Lower lobe of right lung (tissue), 2 donors: ENCODE measurements at regions not wholly inside any gene's neighbourhood (a gene's known extent, or its start where the extent isn't known, plus 50 kb on each side); places are given as distances from the start of the nearest gene placed in this dataset.

Experiments
- ATAC-seq, 2 donors: fragments of 200-7000 bp; cut with Tn5 transposase; one replicate each; pipeline ENCODE4 v1.9.1; 2020 to 2022; ENCODE audit warnings: mild to moderate bottlenecking in 2 of 2, moderate library complexity in 2 of 2
- DNase-seq: peaks from one replicate; pipeline ENCODE4 v3.0.0-alpha.2; 2020
- H3K27ac ChIP-seq: fragments of 200-600 bp; one replicate; pipeline ENCODE4 v1.8.0; 2022
- H3K27me3 ChIP-seq: fragments of 200-600 bp; one replicate; pipeline ENCODE4 v1.8.0; 2022; ENCODE audit warnings: low read depth
- H3K36me3 ChIP-seq: fragments of 200-600 bp; one replicate; pipeline ENCODE4 v1.8.0; 2022; ENCODE audit warnings: mild to moderate bottlenecking
- H3K4me1 ChIP-seq: fragments of 200-600 bp; one replicate; pipeline ENCODE4 v1.8.0; 2022
- H3K4me3 ChIP-seq: fragments of 200-600 bp; one replicate; pipeline ENCODE4 v1.8.0; 2022; ENCODE audit warnings: mild to moderate bottlenecking
- H3K9me3 ChIP-seq: fragments of 200-600 bp; one replicate; pipeline ENCODE4 v1.8.0; 2022
- intact Hi-C: fragments of 100-400 bp; cut with DNase I; formaldehyde crosslinking; loops from one replicate; pipeline ENCODE4 v1.11.0; 2022
- TF ChIP-seq, protein P1 (sequence below): fragments of 200-600 bp; IDR thresholded peaks from one replicate; pipeline ENCODE4 v1.8.0; 2022; ENCODE audit warnings: antibody characterized with exemption, mild to moderate bottlenecking
- donor health status: DM: no; HTN: yes; CAD: no; lungs with severe emphysema.

DNA sequence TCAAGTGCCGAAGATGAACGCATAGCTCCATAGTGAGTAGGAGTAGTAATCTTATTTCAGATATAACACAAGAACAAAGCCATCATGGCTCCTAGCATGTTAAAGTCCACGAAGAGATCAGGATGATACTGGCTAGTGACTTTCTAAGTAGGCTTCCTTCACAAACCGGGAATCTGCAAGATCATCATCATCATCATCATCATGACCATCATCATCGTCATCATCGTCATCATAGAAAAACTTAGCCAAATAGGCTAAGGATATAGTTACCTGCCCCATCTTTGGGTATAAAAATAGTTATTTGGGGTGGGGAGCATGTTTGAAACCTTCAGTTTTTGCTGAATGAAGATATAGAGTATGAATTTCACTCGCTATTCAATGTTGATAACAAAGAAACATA, 57.9 kb downstream of the PYDC2 start:
- H3K27me3 ChIP-seq: no peaks in the 10 kb centered on the region
- no peak for ATAC-seq
- no peaks in the 10 kb centered on the region for H3K4me1 ChIP-seq
- H3K36me3 ChIP-seq: no peaks in the 10 kb centered on the region
- TF ChIP-seq, protein P1, sequence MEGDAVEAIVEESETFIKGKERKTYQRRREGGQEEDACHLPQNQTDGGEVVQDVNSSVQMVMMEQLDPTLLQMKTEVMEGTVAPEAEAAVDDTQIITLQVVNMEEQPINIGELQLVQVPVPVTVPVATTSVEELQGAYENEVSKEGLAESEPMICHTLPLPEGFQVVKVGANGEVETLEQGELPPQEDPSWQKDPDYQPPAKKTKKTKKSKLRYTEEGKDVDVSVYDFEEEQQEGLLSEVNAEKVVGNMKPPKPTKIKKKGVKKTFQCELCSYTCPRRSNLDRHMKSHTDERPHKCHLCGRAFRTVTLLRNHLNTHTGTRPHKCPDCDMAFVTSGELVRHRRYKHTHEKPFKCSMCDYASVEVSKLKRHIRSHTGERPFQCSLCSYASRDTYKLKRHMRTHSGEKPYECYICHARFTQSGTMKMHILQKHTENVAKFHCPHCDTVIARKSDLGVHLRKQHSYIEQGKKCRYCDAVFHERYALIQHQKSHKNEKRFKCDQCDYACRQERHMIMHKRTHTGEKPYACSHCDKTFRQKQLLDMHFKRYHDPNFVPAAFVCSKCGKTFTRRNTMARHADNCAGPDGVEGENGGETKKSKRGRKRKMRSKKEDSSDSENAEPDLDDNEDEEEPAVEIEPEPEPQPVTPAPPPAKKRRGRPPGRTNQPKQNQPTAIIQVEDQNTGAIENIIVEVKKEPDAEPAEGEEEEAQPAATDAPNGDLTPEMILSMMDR: no peak
- no peak overlapping the region for H3K27ac ChIP-seq
- intact Hi-C loops: no loop called here
- no peaks in the 10 kb centered on the region for H3K9me3 ChIP-seq
- no peak overlapping the region for H3K4me3 ChIP-seq
- no peak for DNase-seq

DNA sequence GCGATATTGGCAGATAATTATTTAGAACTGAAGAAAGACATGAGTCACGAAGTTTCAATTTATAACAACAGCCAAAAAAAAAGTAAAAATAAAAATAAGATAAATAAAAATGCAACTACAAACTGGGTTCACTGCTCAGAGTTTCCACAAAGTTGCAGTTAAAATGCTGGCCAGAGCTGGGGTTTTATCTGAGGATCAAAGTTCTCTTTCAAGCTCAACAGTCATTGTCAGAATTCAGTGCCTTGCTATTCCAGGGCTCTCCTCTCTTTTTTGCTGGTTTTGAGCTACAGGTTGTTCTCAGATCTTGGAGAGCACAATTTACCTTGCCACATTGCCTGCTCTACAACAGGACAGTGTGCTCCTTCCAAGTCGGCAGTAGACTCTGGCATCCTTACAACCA, 60.1 kb downstream of the PYDC2 start:
- Histone ChIP-seq H3K4me1 (no peaks in the 10 kb centered on the region), H3K4me3 (no peak overlapping the region), H3K36me3 (no peaks in the 10 kb centered on the region), H3K27me3 (no peaks in the 10 kb centered on the region), H3K27ac (no peak overlapping the region), H3K9me3 (no peaks in the 10 kb centered on the region)
- intact Hi-C loops: no loop called here
- TF ChIP-seq, protein P1: no peak
- DNase-seq (no peak), ATAC-seq (no peak)

GRCh38 chr3:191523148-191523547, 62.2 kb downstream of the PYDC2 start:
- H3K4me3 ChIP-seq: no peak overlapping the region
- no peaks in the 10 kb centered on the region for H3K9me3 ChIP-seq
- H3K4me1 ChIP-seq: no peaks in the 10 kb centered on the region
- H3K27me3 ChIP-seq: no peaks in the 10 kb centered on the region
- DNase-seq: no peak
- TF ChIP-seq, protein P1: no peak
- ATAC-seq: no peak
- no peak overlapping the region for H3K27ac ChIP-seq
- intact Hi-C loops: no loop called here
- no peaks in the 10 kb centered on the region for H3K36me3 ChIP-seq

GRCh38 chr3:191528589-191528988, 67.6 kb downstream of the PYDC2 start:
- H3K4me1 ChIP-seq: no peaks in the 10 kb centered on the region
- H3K27ac ChIP-seq: no peak overlapping the region
- H3K27me3 ChIP-seq: no peaks in the 10 kb centered on the region
- intact Hi-C loops: no loop called here
- TF ChIP-seq, protein P1: no peak
- H3K36me3 ChIP-seq: no peaks in the 10 kb centered on the region
- no peak for ATAC-seq
- H3K9me3 ChIP-seq: no peaks in the 10 kb centered on the region
- DNase-seq: no peak
- H3K4me3 ChIP-seq: no peak overlapping the region

- H3K4me1 ChIP-seq: no peaks in the 10 kb centered on the region
- no peaks in the 10 kb centered on the region for H3K9me3 ChIP-seq
- H3K36me3 ChIP-seq: no peaks in the 10 kb centered on the region
- no peak overlapping the region for H3K4me3 ChIP-seq
- no peaks in the 10 kb centered on the region for H3K27me3 ChIP-seq
- TF ChIP-seq, protein P1: no peak
- no peak for DNase-seq
- ATAC-seq: no peak
- intact Hi-C loops: no loop called here
- no peak overlapping the region for H3K27ac ChIP-seq
These were observed 69.0 kb downstream of the PYDC2 start for GRCh38 chr3:191529992-191530391.

DNA sequence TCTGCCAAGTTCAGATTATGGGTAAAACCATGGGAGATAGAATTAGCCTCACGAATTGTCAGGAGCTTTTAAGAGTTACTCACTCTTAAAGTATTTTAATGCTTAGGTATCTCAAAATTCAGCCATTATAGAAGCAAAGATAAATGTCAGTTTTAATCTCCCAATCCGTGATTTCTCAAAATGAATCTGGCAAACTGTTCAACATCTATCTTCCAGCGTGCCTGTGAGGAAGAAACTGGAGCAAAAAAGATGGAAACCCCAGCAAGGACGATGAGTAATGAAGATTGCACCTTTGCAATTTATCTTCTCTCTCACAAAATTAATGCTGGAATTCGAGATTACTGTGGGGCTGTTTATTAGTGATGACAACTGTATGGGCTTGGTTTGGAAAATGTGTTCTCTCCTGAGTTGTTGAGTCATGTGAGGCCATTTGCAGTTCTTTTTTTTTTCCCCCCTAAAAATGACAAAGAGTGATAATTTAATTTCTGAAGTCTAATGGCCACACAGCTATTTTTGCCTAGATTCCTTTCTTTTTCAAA, 70.5 kb downstream of the PYDC2 start:
- Histone ChIP-seq H3K4me3 (no peak overlapping the region), H3K9me3 (no peaks in the 10 kb centered on the region), H3K4me1 (no peaks in the 10 kb centered on the region), H3K27me3 (no peaks in the 10 kb centered on the region), H3K27ac (no peak overlapping the region), H3K36me3 (no peaks in the 10 kb centered on the region)
- ATAC-seq (no peak), DNase-seq (no peak)
- TF ChIP-seq, protein P1: no peak
- intact Hi-C loops: no loop called here
